Type B pancreatic cell (in vitro differentiated cells): ENCODE measurements at regions not wholly inside any gene's neighbourhood (a gene's known extent, or its start where the extent isn't known, plus 50 kb on each side); places are given as distances from the start of the nearest gene placed in this dataset.

Source experiments
- DNase-seq: peaks from one replicate; pipeline ENCODE4 v3.0.0; 2021; ENCODE audit warnings: mixed read lengths; ENCODE audit not compliant: unreplicated experiment; ENCODE audit errors: extremely low spot score
- H3K27ac Mint-ChIP-seq: 2 replicates; pipeline ENCODE4 v1.8.0; 2021; ENCODE audit warnings: mild to moderate bottlenecking, mixed read lengths
- H3K27me3 Mint-ChIP-seq: 2 replicates; pipeline ENCODE4 v1.8.0; 2021; ENCODE audit warnings: mixed read lengths
- H3K36me3 Mint-ChIP-seq: 2 replicates; pipeline ENCODE4 v1.8.0; 2021; ENCODE audit warnings: mixed read lengths
- H3K4me1 Mint-ChIP-seq: one replicate; pipeline ENCODE4 v1.8.0; 2021; ENCODE audit warnings: mixed read lengths; ENCODE audit not compliant: unreplicated experiment
- H3K4me3 Mint-ChIP-seq: 2 replicates; pipeline ENCODE4 v1.8.0; 2021; ENCODE audit warnings: mild to moderate bottlenecking, mixed read lengths
- H3K9me3 Mint-ChIP-seq: 2 replicates; pipeline ENCODE4 v1.8.0; 2021; ENCODE audit warnings: mixed read lengths
- CTCF ChIP-seq: fragments of 200-600 bp; sonication (generic); conservative IDR thresholded peaks from 2 replicates; pipeline ENCODE4 v1.5.0; 2021; ENCODE audit warnings: antibody characterized with exemption, mild to moderate bottlenecking

DNA sequence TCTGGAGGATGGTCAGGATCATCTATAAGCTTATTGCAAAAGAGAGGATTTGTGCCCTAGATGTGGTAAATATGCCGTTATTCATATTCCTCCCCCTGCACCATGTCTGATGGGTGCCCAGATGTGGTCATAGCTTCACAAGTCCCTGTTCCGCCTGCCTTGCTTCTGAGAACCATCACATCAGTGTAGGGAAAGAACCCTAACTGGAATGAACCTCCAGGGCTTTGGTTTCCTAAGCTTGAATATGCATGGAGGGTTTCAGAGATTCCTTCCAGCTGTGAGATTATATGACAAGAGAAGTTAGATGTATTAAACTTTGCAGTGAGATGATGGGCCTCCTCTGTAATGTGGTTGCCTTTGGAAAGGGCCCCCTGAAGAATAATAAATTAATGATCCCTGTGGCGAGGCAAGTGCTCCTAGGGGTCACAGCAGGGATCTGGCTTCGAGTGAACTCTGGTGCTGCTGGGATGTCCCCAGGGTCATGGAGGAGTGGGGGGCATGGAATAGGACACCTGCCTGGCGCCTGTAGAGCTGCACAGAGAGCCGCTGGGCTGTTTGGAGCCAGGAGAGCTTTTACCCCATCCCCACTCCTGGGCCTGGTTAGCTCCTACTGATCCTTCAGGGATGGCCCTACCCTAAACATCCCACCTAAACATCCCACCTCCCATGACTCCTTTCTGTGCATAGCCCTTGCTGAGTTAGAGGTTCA, 56.0 kb upstream of the IRS2 start:
- H3K36me3 Mint-ChIP-seq, result no peaks in the 10 kb centered on the region
- no peak overlapping the region for H3K4me3 Mint-ChIP-seq
- no peak overlapping the region for H3K27ac Mint-ChIP-seq
- no peaks in the 10 kb centered on the region for H3K9me3 Mint-ChIP-seq
- peaks cover 5% of the 10 kb centered on the region for H3K4me1 Mint-ChIP-seq
- no peak for DNase-seq
- H3K27me3 Mint-ChIP-seq, result peaks cover 27% of the 10 kb centered on the region
- TF ChIP-seq CTCF, result no peak

- no peak overlapping the region for H3K4me3 Mint-ChIP-seq
- no peak for DNase-seq
- TF ChIP-seq CTCF, result no peak
- peaks cover 5% of the 10 kb centered on the region for H3K4me1 Mint-ChIP-seq
- no peak overlapping the region for H3K27ac Mint-ChIP-seq
- H3K27me3 Mint-ChIP-seq, result peaks cover 23% of the 10 kb centered on the region
- no peaks in the 10 kb centered on the region for H3K36me3 Mint-ChIP-seq
- H3K9me3 Mint-ChIP-seq, result no peaks in the 10 kb centered on the region
Observed at GRCh38 chr13:109840893-109841287, 54.5 kb upstream of the IRS2 start.

GRCh38 chr13:109840201-109840892, 54.0 kb upstream of the IRS2 start:
- no peak for DNase-seq
- Mint-ChIP-seq H3K27ac (no peak overlapping the region), H3K9me3 (no peaks in the 10 kb centered on the region), H3K4me3 (no peak overlapping the region), H3K27me3 (peaks cover 23% of the 10 kb centered on the region), H3K36me3 (no peaks in the 10 kb centered on the region), H3K4me1 (peaks cover 5% of the 10 kb centered on the region)
- TF ChIP-seq CTCF, result no peak

DNA sequence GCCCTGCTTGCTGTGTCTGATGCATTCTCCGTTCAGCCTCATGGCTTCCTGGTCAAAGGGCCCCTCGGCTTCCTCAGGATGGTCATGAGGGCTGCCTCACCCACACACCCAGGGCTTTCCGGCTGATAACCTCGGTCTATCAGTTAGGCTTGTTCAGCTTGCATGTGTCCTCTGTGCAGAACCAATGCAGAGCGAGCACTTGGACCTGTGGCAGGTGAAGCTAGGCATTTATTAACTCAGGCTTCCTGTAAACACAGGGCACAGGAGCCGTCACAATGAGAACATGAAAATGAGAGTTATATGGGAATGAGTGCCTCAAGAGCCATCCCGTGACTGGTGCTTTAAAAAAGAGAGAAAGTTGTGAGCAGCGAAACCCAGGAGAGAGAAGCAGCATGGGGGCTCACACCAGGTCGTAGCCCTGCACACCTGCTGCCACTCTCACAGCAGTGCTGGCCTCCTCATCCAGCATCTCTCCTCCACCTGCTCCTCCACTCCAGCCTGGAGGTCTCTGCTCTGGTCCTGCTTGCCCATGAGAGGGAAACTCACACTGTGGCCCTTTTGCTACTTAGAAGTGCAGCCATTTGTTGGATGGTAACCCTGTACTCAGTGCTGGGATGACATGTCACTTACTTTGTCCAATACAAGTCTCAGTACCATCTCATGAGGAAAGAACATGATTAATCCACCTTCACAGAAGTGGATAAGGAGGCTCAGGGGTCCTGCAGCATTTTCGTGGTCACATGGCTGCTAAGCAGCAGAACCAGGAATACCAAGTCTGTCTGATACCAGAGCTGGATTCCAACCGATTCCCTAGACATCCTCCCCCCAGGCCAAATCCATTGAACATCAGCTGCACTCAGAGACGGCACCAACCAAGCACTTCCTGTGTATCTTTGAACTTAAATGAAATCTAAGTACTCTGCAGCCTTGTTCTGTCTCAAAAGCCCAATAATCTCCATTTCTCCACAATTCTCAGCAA, 50.5 kb upstream of the IRS2 start:
- peaks cover 10% of the 10 kb centered on the region for H3K27me3 Mint-ChIP-seq
- H3K4me1 Mint-ChIP-seq, result peaks cover 5% of the 10 kb centered on the region
- H3K9me3 Mint-ChIP-seq, result no peaks in the 10 kb centered on the region
- no peak overlapping the region for H3K4me3 Mint-ChIP-seq
- no peak for TF ChIP-seq CTCF
- H3K36me3 Mint-ChIP-seq, result no peaks in the 10 kb centered on the region
- peak overlapping the region; percentile 58 for H3K27ac Mint-ChIP-seq
- no peak for DNase-seq
